Lower leg skin (tissue), 4 donors: ENCODE measurements at regions not wholly inside any gene's neighbourhood (a gene's known extent, or its start where the extent isn't known, plus 50 kb on each side); places are given as distances from the start of the nearest gene placed in this dataset.
"Not testable (repeated sequence)": the region's sequence is repeated elsewhere in the genome, so short reads cannot be mapped to it uniquely, and the experiment has no call there.

Experiments used
- DNase-seq, 2 donors: peaks; one replicate each; pipeline ENCODE4 v3.0.0-alpha.2; 2019; ENCODE audit warnings: low spot score in 2 of 2
- H3K4me3 ChIP-seq: fragments of 200-600 bp; sonication (generic); 2 replicates; pipeline ENCODE4 v1.5.1; 2017; ENCODE audit warnings: mild to moderate bottlenecking, low read depth; ENCODE audit not compliant: poor library complexity, severe bottlenecking
- POLR2A ChIP-seq, 2 donors: fragments of 450-650 bp; IDR thresholded peaks; one replicate each; pipeline ENCODE4 v1.6.1; 2016 to 2017; ENCODE audit warnings: antibody characterized with exemption in 2 of 2, mild to moderate bottlenecking in 1 of 2, moderate library complexity in 1 of 2
- WGBS, 2 donors: methylation state at CpG; one replicate each; pipeline ENCODE4 v1.1.5; 2018; 5-methylcytosine and 5-hydroxymethylcytosine counted together
- intact Hi-C: fragments of 100-400 bp; cut with DNase I; formaldehyde crosslinking; loops from one replicate; pipeline ENCODE4 v1.15.0; 2023; ENCODE audit warnings: low total_unique reads
- TF ChIP-seq, protein P1 (sequence below), 3 donors: fragments of 450-650 bp; IDR thresholded peaks; one replicate each; pipeline ENCODE4 v1.5.1; 2016; ENCODE audit warnings: antibody characterized with exemption in 3 of 3, mild to moderate bottlenecking in 3 of 3, moderate library complexity in 2 of 3

DNA sequence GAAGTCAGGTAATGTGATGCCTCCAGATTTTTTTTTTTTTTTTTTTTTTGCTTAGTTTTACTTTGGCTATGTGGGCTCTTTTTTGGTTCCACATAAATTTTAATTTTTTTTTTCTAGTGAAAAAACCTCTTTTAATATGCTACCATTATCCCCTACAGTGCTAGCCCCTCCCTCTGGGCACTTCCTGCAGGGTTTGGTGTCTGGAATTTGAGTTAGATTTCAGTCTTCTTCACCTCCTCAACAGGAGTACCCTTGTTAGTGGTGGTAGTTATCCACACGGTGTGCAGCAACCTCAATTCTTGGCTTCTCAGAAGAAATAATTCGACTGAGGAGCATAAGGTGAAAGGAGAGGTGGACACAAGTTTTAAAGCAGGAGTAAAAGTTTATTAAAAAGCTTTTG is 128.8 kb upstream of the SYNCRIP start:
- no peak overlapping the region for H3K4me3 ChIP-seq
- intact Hi-C loops: no loop called here
- no peak for DNase-seq
- TF ChIP-seq, protein P1, sequence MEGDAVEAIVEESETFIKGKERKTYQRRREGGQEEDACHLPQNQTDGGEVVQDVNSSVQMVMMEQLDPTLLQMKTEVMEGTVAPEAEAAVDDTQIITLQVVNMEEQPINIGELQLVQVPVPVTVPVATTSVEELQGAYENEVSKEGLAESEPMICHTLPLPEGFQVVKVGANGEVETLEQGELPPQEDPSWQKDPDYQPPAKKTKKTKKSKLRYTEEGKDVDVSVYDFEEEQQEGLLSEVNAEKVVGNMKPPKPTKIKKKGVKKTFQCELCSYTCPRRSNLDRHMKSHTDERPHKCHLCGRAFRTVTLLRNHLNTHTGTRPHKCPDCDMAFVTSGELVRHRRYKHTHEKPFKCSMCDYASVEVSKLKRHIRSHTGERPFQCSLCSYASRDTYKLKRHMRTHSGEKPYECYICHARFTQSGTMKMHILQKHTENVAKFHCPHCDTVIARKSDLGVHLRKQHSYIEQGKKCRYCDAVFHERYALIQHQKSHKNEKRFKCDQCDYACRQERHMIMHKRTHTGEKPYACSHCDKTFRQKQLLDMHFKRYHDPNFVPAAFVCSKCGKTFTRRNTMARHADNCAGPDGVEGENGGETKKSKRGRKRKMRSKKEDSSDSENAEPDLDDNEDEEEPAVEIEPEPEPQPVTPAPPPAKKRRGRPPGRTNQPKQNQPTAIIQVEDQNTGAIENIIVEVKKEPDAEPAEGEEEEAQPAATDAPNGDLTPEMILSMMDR (IDR thresholded peaks at IDR 0.05): no peak
- no peak for TF ChIP-seq POLR2A (IDR thresholded peaks at IDR 0.05)
- 77 to 80% methylated on average over 2 of the region's 2 CpGs for WGBS, 2 donors

DNA sequence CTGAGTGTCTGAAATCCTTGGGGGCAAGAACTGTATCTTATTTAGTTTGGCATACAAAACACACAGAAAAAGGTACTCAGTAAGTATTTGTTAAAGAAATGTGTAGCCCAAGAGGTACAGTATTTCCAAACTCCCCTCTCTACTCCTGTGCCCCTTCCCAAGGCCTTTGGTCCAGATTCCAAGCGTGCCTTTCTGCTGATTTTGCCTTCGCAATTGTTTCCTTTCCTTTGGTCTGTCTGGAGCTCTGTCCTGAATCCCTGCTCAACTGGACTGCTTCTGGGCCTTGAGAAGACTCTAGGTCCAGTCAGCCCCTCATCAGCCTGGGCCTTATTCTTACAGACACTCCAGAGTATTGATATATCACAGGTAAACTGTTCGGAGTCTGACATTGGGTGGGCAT is 122.2 kb upstream of the SYNCRIP start:
- 92 to 94% methylated on average over 3 of the region's 3 CpGs for WGBS, 2 donors
- no peak for TF ChIP-seq POLR2A (IDR thresholded peaks at IDR 0.05)
- TF ChIP-seq, protein P1 (IDR thresholded peaks at IDR 0.05): no peak
- H3K4me3 ChIP-seq: no peak overlapping the region
- DNase-seq: no peak
- intact Hi-C loops: loop anchor here (10.0 kb wide), 1 partner anchor 1090 kb away; no protein-coding TSS in a partner anchor

DNA sequence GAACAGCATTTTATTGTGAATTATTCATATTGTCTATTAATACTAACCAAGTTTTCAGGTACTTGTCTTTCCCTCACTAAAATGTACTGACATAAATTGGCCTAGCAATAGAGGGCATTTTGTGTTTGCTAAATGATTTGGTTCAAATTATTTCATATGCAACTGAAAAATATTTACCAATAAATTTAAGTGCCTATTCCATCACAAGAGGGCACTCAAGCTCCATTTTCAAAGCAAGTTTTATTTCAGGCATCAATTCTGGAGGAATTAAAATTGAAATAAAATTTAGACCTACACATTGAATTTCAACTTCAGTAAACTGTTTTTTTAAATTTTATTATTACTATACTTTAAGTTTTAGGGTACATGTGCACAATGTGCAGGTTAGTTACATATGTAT is 114.3 kb upstream of the SYNCRIP start:
- H3K4me3 ChIP-seq: no peak overlapping the region
- DNase-seq: no peak
- no peak for TF ChIP-seq POLR2A (IDR thresholded peaks at IDR 0.05)
- TF ChIP-seq, protein P1 (IDR thresholded peaks at IDR 0.05): no peak
- intact Hi-C loops: no loop called here

DNA sequence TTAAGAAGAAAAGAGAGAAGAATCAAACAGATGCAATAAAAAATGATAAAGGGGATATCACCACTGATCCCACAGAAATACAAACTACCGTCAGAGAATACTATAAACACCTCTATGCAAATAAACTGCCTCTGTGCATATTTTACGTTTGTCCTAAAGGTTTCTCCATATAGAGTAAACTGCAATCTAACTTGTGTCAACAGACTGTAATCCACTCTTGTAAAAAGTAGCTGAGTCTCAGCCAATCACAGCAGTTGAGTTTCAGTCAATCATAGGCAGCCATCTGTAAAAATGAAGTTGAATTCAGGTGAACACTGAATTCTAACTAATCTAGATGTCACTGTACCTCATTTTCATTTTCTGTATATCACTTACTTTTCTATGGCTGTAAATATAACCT is 112.2 kb upstream of the SYNCRIP start:
- TF ChIP-seq POLR2A (IDR thresholded peaks at IDR 0.05): no peak
- TF ChIP-seq, protein P1 (IDR thresholded peaks at IDR 0.05): no peak
- intact Hi-C loops: no loop called here
- WGBS, 2 donors: 42 to 52% methylated on average over 2 of the region's 2 CpGs
- H3K4me3 ChIP-seq: no peak overlapping the region
- no peak for DNase-seq

DNA sequence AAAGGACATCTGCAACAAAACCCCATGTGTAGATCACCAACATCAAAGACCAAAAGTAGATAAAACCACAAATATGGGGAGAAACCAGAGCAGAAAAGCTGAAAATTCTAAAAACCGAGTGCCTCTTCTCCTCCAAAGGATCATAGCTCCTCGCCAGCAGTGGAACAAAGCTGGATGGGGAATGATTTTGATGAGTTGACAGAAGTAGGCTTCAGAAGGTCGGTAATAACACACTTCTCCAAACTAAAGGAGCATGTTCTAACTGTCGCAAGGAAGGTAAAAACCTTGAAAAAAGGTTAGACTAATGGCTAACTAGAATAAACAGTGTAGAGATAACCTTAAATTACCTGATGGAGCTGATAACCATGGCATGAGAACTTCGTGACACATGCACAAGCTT is 109.9 kb upstream of the SYNCRIP start:
- no peak for DNase-seq
- no peak overlapping the region for H3K4me3 ChIP-seq
- intact Hi-C loops: no loop called here
- WGBS, 2 donors: 79 to 82% methylated on average over 5 of the region's 5 CpGs
- TF ChIP-seq, protein P1 (IDR thresholded peaks at IDR 0.05): no peak
- no peak for TF ChIP-seq POLR2A (IDR thresholded peaks at IDR 0.05)

DNA sequence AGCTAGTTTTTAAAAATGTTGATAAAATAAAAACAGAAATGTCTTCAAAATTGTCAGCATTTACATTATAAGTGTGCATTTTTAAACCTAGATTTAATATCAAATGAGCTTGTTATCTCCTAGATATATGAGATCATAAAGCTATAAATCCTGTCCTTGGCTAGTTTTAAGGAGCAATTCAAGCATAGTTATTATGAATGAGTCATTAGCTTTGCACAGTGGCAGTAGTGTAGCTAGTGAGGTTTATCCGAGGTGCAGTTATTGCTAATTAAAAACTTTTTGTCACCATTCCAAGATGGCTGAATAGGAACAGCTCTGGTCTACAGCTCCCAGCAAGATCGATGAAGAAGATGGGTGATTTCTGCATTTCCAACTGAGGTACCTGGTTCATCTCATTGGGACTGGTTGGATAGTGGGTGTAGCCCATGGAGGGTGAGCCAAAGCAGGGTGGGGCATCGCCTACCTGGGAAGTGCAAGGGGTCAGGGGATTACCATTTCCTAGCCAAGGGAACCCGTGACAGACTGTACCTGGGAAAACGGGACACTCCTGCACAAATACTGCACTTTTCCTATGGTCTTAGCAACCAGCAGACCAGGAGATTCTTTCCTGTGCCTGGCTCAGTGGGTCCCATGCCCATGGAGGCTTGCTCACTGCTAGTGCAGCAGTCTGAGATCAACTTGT is 108.8 kb upstream of the SYNCRIP start:
- no peak overlapping the region for H3K4me3 ChIP-seq
- intact Hi-C loops: no loop called here
- DNase-seq: no peak
- TF ChIP-seq, protein P1 (IDR thresholded peaks at IDR 0.05): no peak
- no peak for TF ChIP-seq POLR2A (IDR thresholded peaks at IDR 0.05)
- WGBS, 2 donors: 75 to 83% methylated on average over 5 of the region's 5 CpGs

DNA sequence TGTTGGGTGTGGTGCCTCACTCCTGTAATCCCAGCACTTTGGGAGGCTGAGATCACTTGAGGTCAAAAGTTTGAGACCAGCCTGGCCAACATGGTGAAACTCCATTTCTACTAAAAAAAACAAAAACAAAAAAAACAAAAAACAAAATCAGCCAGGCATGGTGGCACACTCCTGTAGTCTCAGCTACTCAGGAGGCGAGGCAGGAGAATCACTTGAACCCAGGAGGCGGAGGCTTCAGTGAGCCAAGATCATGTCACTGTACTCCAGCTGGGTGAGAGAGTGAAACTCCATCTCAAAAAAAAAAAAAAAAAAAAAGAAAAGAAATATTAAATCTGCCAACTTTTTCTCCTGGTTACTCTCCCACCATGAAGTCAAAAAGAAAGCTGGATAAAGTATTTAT is 107.5 kb upstream of the SYNCRIP start:
- H3K4me3 ChIP-seq, intact Hi-C loops, DNase-seq: not testable (repeated sequence)
- WGBS, 2 donors: 77 to 86% methylated on average over 2 of the region's 2 CpGs
